Stimulated activated CD8-positive, alpha-beta memory T cell treated with anti-CD3 and anti-CD28 coated beads, Interleukin-7, amount 100 ng/mL, for 48 hours (primary cell): ENCODE measurements at regions not wholly inside any gene's neighbourhood (a gene's known extent, or its start where the extent isn't known, plus 50 kb on each side); places are given as distances from the start of the nearest gene placed in this dataset.

ENCODE experiments used
- DNase-seq, 2 donors: peaks; one replicate each; pipeline ENCODE4 v3.0.0-alpha.2; 2020; ENCODE audit warnings: low read depth in 1 of 2; ENCODE audit errors: extremely low read depth in 1 of 2

DNA sequence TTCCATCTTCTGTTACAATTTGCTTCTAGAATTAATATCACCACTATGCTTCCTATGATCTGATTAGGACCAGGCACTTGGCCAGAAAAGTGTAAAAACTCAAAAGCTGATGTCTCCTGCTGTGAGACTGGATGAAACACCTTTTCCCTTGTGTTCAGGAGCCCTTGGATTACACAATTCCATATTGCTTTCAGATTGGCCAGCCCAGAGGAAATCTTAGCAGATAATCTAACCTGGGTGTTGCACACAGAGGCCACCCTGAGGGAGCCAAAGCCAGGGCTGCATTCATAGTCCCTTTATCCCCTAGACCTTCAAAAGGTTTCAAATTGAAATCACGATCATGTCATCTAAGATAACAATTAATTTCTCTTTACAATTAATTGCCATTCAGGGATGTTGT is 94.1 kb upstream of the SELENOP start:
- DNase-seq: no peak

GRCh38 chr5:42900734-42901133 is 89.0 kb upstream of the SELENOP start:
- DNase-seq: no peak

GRCh38 chr5:42898760-42899159 is 87.1 kb upstream of the SELENOP start:
- no peak for DNase-seq

DNA sequence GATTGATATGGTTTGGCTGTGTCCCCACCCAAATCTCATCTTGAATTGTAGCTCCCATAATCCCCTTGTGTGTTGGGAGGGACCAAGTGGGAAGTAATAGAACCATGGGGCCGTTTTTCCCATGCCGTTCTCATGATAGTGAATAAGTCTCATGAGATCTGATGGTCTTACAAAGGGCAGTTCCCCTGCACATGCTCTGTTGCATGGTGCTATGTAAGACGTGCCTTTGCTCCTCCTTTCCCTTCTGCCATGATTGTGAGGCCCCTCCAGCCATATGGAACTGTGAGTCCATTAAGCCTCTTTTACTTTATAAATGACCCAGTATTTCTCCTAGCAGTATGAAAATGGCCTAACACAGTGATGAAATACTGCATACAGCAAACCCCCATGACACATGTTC is 84.8 kb upstream of the SELENOP start:
- no peak for DNase-seq

- no peak for DNase-seq
These were observed 82.4 kb upstream of the SELENOP start for GRCh38 chr5:42894057-42894456.

- DNase-seq: peak in 1 of 2 donors; percentile 28
These were observed 77.7 kb upstream of the SELENOP start for GRCh38 chr5:42889311-42889933.

DNA sequence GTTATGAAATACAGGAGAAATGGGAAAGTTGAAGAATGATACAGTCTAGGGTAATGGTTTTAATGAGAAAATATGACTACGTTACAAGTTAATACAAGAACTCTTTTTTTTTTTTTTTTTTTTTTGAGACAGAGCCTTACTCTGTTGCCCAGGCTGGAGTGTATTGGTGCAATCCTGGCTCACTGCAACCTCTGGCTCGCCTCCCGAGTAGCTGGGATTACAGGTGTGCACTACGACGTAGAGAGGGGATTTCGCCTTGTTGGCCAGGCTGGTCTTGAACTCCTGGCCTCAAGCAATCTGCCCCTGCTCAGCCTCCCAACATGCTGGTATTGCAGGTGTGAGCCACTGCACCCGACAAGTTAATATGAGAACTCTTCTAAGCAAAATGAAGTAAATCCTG is 77.1 kb upstream of the SELENOP start:
- no peak for DNase-seq

GRCh38 chr5:42887575-42887974 is 75.9 kb upstream of the SELENOP start:
- no peak for DNase-seq

GRCh38 chr5:42887097-42887496 is 75.4 kb upstream of the SELENOP start:
- DNase-seq: no peak

DNA sequence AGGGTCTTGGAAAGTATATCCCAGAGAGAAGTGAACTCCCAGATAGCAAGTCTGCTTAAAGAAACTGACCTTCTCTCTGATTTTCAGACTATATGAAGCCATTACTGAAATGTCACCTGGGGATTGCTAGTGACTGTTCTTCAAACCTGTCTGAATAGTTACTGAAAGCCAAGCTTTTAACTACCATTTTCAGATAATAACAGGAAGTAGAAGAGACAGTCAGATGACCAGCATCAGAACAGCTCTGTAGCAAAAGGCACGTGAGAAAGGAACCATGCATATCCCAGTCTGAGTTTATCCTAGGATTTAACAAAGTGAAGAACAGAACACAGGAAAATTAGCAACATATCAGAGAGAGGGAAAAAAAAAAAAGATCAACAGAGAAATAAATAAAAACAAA is 74.9 kb upstream of the SELENOP start:
- no peak for DNase-seq

- no peak for DNase-seq
These were observed 72.6 kb upstream of the SELENOP start for GRCh38 chr5:42884326-42884725.

DNA sequence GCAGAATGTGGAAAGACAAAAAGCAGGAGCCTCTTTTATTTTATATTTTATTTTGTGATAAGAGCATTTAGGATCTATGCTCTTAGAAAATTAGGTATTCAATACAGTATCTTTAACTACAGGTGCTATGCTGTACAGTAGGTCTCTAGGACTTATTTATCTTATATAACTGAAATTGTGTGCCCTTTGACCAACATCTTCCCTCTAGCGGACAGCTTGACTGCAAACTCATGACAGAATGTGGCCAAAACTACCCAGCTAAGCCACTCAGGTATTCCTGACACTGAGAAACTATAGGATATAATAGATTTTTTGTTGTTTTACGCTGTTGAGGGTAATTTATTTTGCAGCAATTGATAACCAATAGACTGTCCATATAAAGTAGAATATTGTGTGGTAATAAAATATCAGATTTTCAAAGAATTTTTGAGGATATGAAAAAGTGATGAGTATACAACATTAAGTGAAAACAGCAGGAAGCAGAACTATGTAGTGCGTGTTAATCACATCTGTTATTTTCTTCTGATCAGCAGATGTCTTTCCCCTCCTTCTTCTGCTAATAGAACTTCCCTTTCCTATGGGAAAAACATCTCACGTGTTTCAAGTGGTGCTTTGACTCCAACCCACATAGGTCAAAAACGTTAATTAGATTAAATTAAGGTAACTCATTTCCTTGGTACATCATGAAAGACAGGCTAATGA is 69.9 kb upstream of the SELENOP start:
- DNase-seq: no peak

GRCh38 chr5:42880496-42881150 is 68.9 kb upstream of the SELENOP start:
- DNase-seq: no peak

DNA sequence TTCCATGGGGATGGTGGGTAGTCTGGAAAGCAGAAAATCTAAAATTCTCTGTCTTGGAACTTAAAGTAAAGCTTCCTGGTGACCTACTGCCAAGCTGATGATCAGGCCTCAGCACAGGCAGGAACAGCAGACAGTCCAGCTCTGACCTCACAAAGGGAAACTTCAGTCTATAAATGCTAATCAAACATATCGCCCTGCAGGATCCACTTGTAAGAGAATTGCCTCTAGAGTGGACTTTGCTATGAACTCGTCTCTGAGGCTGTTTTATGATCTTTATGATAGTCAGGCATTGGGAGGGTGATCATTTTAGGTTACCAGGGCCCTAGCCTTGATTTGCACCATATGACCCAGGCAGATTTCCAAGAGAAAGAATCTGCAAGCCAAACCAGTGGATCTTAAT is 67.6 kb upstream of the SELENOP start:
- no peak for DNase-seq

DNA sequence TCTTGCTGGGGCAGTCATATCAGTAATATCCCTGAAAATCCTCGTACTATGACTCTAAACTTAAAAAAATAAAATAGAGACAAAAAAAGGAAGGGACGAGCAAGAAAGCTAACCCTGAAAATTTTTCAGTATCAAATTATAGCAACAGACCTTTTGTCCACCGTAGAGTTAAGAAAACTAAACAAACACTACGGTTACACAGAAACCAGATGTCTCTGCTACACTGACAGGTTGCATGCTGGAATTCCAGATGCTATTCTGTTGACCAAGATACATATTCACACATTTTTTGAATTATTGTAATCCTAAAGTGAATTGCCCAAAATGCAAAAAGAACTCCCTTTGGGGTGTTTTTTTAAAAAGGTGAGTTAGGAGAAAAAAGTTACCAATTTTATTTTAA is 66.9 kb upstream of the SELENOP start:
- no peak for DNase-seq

GRCh38 chr5:42878041-42878440 is 66.3 kb upstream of the SELENOP start:
- DNase-seq: no peak

- no peak for DNase-seq
These were observed 65.7 kb upstream of the SELENOP start for GRCh38 chr5:42877431-42877830.

- no peak for DNase-seq
These were observed 64.7 kb upstream of the SELENOP start for GRCh38 chr5:42876375-42876844.

- no peak for DNase-seq
These were observed 64.2 kb upstream of the SELENOP start for GRCh38 chr5:42875785-42876374.

DNA sequence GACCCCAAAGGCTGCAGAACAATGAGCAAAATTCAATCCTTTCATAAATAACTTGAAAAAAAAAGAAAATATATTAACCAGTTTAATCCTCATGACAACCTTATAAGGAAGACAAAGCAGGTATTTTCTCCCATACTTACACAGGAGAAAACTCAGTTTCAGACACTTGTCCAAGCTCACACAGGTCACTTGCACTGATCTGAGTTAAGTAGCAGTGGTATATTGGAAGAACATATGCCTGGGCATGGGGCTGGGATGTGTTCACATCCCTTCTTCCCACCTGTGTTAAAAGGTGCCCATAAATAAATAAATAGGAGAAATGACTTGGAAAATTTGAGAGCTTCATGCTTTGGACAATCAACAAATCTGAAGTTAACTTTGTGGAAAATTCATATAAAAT is 63.5 kb upstream of the SELENOP start:
- no peak for DNase-seq

GRCh38 chr5:42874621-42875198 is 63.0 kb upstream of the SELENOP start:
- DNase-seq: no peak
